H9 (cell line): ENCODE measurements at regions not wholly inside any gene's neighbourhood (a gene's known extent, or its start where the extent isn't known, plus 50 kb on each side); places are given as distances from the start of the nearest gene placed in this dataset.

Experiments used
- DNase-seq: peaks from one replicate; pipeline ENCODE4 v3.0.0-alpha.2; 2017
- H2AFZ ChIP-seq: one replicate; pipeline ENCODE4 v1.6.1; 2013; ENCODE audit warnings: mild to moderate bottlenecking, low read length, control low read depth, moderate library complexity
- H2AK5ac ChIP-seq: 2 replicates; pipeline ENCODE4 v1.6.1; 2013; ENCODE audit warnings: low read length, control low read depth, mixed read lengths; ENCODE audit not compliant: insufficient read length
- H2BK120ac ChIP-seq: one replicate; pipeline ENCODE4 v1.6.1; 2013; ENCODE audit warnings: low read depth, mild to moderate bottlenecking, low read length, control low read depth, inconsistent platforms; ENCODE audit not compliant: poor library complexity, severe bottlenecking
- H2BK12ac ChIP-seq: 2 replicates; pipeline ENCODE4 v1.6.1; 2013; ENCODE audit warnings: low read length, control low read depth, mixed read lengths, low read depth; ENCODE audit not compliant: insufficient read length
- H2BK15ac ChIP-seq: 2 replicates; pipeline ENCODE4 v1.6.1; 2013; ENCODE audit warnings: low read depth, low read length, control low read depth
- H2BK20ac ChIP-seq: one replicate; pipeline ENCODE4 v1.6.1; 2013; ENCODE audit warnings: low read depth, mild to moderate bottlenecking, low read length, control low read depth, inconsistent platforms; ENCODE audit not compliant: poor library complexity, severe bottlenecking
- H2BK5ac ChIP-seq: 2 replicates; pipeline ENCODE4 v1.6.1; 2013; ENCODE audit warnings: low read length, control low read depth, mixed read lengths; ENCODE audit not compliant: insufficient read length
- H3K14ac ChIP-seq: 2 replicates; pipeline ENCODE4 v1.6.1; 2013; ENCODE audit warnings: low read length, control low read depth; ENCODE audit not compliant: insufficient read depth
- H3K18ac ChIP-seq: 2 replicates; pipeline ENCODE4 v1.6.1; 2013; ENCODE audit warnings: low read depth, mild to moderate bottlenecking, mixed read lengths, low read length, control low read depth; ENCODE audit not compliant: insufficient read length
- H3K23ac ChIP-seq: 2 replicates; pipeline ENCODE4 v1.6.1; 2013; ENCODE audit warnings: low read length, control low read depth, mixed read lengths, low read depth; ENCODE audit not compliant: insufficient read length
- H3K23me2 ChIP-seq: 2 replicates; pipeline ENCODE4 v1.6.1; 2013; ENCODE audit warnings: low read depth, mild to moderate bottlenecking, mixed read lengths, low read length, control low read depth; ENCODE audit not compliant: insufficient read length, poor library complexity, severe bottlenecking
- H3K27ac ChIP-seq: 2 replicates; pipeline ENCODE4 v1.5.1; 2013; ENCODE audit warnings: low read length, control low read depth, mixed read lengths, low read depth; ENCODE audit not compliant: insufficient read length
- H3K27me3 ChIP-seq: 2 replicates; pipeline ENCODE4 v1.6.1; 2013; ENCODE audit warnings: low read length, control low read depth, inconsistent platforms; ENCODE audit not compliant: insufficient read depth
- H3K4ac ChIP-seq: 2 replicates; pipeline ENCODE4 v1.6.1; 2013; ENCODE audit warnings: low read depth, mild to moderate bottlenecking, control low read depth, inconsistent platforms, low read length, moderate library complexity
- H3K4me1 ChIP-seq: 2 replicates; pipeline ENCODE4 v1.6.1; 2013; ENCODE audit warnings: low read length, control low read depth, inconsistent platforms; ENCODE audit not compliant: insufficient read depth
- H3K4me2 ChIP-seq: 2 replicates; pipeline ENCODE4 v1.6.1; 2013; ENCODE audit warnings: low read length, control low read depth, mixed read lengths; ENCODE audit not compliant: insufficient read length, insufficient read depth
- H3K56ac ChIP-seq: 2 replicates; pipeline ENCODE4 v1.6.1; 2013; ENCODE audit warnings: low read depth, mild to moderate bottlenecking, mixed read lengths, low read length, control low read depth; ENCODE audit not compliant: insufficient read length
- H3K79me1 ChIP-seq: 2 replicates; pipeline ENCODE4 v1.6.1; 2013; ENCODE audit warnings: low read depth, mild to moderate bottlenecking, moderate library complexity, low read length, control low read depth, inconsistent platforms; ENCODE audit not compliant: insufficient read depth, poor library complexity, severe bottlenecking
- H3K79me2 ChIP-seq: 2 replicates; pipeline ENCODE4 v1.6.1; 2013; ENCODE audit warnings: low read length, control low read depth, inconsistent platforms; ENCODE audit not compliant: insufficient read depth
- H3K9ac ChIP-seq: 2 replicates; pipeline ENCODE4 v1.6.1; 2013; ENCODE audit warnings: low read length, control low read depth, mixed read lengths; ENCODE audit not compliant: insufficient read length; ENCODE audit errors: extremely low read depth
- H3K9me3 ChIP-seq: one replicate; pipeline ENCODE4 v1.6.1; 2013; ENCODE audit warnings: low read depth, low read length, inconsistent platforms; ENCODE audit not compliant: control insufficient read depth
- H3T11ph ChIP-seq: one replicate; pipeline ENCODE4 v1.6.1; 2013; ENCODE audit warnings: mild to moderate bottlenecking, low read length, control low read depth, inconsistent platforms
- H4K20me1 ChIP-seq: one replicate; pipeline ENCODE4 v1.6.1; 2013; ENCODE audit not compliant: control insufficient read depth, insufficient read length, insufficient read depth
- H4K5ac ChIP-seq: 2 replicates; pipeline ENCODE4 v1.6.1; 2013; ENCODE audit warnings: low read depth, mild to moderate bottlenecking, mixed read lengths, low read length, control low read depth; ENCODE audit not compliant: insufficient read length
- H4K8ac ChIP-seq: replicated peaks from 2 replicates; pipeline ENCODE4 v1.6.1; 2013; ENCODE audit warnings: low read length, control low read depth, mixed read lengths, low read depth; ENCODE audit not compliant: insufficient read length
- H4K91ac ChIP-seq: 2 replicates; pipeline ENCODE4 v1.6.1; 2013; ENCODE audit warnings: low read depth, mild to moderate bottlenecking, moderate library complexity, mixed read lengths, low read length, control low read depth; ENCODE audit not compliant: insufficient read length
- H3K27ac Mint-ChIP-seq, 3 experiments: 2 replicates in 2 of 3; 3 replicates in 1 of 3; pipeline ENCODE4 v1.8.0; 2020 to 2021; ENCODE audit warnings: mixed read lengths in 3 of 3, mild to moderate bottlenecking in 1 of 3, moderate library complexity in 1 of 3
- H3K27me3 Mint-ChIP-seq: 2 replicates; pipeline ENCODE4 v1.8.0; 2021; ENCODE audit warnings: low read depth, mild to moderate bottlenecking, moderate library complexity, mixed read lengths
- H3K36me3 Mint-ChIP-seq, 3 experiments: 2 replicates in 2 of 3; 3 replicates in 1 of 3; pipeline ENCODE4 v1.8.0; 2020 to 2021; ENCODE audit warnings: low read depth in 3 of 3, mixed read lengths in 3 of 3; ENCODE audit not compliant: insufficient read depth in 1 of 3
- H3K4me1 Mint-ChIP-seq, 2 experiments: 2 replicates each; pipeline ENCODE4 v1.8.0; 2020; ENCODE audit warnings: mixed read lengths in 2 of 2
- H3K4me3 Mint-ChIP-seq, 2 experiments: 2 replicates in 1 of 2; 3 replicates in 1 of 2; pipeline ENCODE4 v1.8.0; 2020 to 2021; ENCODE audit warnings: mild to moderate bottlenecking in 2 of 2, mixed read lengths in 2 of 2, moderate library complexity in 1 of 2
- H3K9me3 Mint-ChIP-seq, 2 experiments: 2 replicates in 1 of 2; 3 replicates in 1 of 2; pipeline ENCODE4 v1.8.0; 2020; ENCODE audit warnings: mild to moderate bottlenecking in 2 of 2, mixed read lengths in 2 of 2, moderate library complexity in 1 of 2
- CTCF ChIP-seq: fragments of 200-600 bp; sonication (generic); conservative IDR thresholded peaks from 3 replicates; pipeline ENCODE4 v1.8.0; 2021; ENCODE audit warnings: antibody characterized with exemption, mild to moderate bottlenecking
- WGBS: extraction: QIAGEN DNeasy Blood & Tissue Kit; methylation state at CpG from one replicate; pipeline ENCODE4 v1.1.7; 2013; ENCODE audit warnings: missing lambda C conversion rate, low lambda C conversion rate, mixed read lengths; ENCODE audit not compliant: insufficient read length; ENCODE audit errors: extremely low coverage; 5-methylcytosine and 5-hydroxymethylcytosine counted together

GRCh38 chr7:69464035-69464434 lies 134.2 kb upstream of the AUTS2 start:
- Histone ChIP-seq H2AFZ (no peak overlapping the region), H2AK5ac (no peak overlapping the region), H3K56ac (no peak overlapping the region), H3K27me3 (no peaks in the 10 kb centered on the region), H3K4me2 (no peak overlapping the region), H3K79me2 (no peaks in the 10 kb centered on the region), H2BK120ac (no peak overlapping the region), H3K18ac (no peak overlapping the region), H3K27ac (no peak overlapping the region), H3K23ac (no peak overlapping the region), H2BK12ac (no peak overlapping the region), H2BK20ac (no peak overlapping the region), H4K8ac (no peak overlapping the region), H3K4me1 (no peaks in the 10 kb centered on the region), H3K79me1 (no peaks in the 10 kb centered on the region), H3K9ac (no peak overlapping the region), H3T11ph (no peak overlapping the region), H3K23me2 (no peaks in the 10 kb centered on the region), H3K14ac (no peak overlapping the region), H2BK15ac (no peak overlapping the region), H2BK5ac (no peak overlapping the region), H4K91ac (no peak overlapping the region), H3K9me3 (peaks cover 6% of the 10 kb centered on the region), H4K5ac (no peak overlapping the region), H3K4ac (no peak overlapping the region), H4K20me1 (no peaks in the 10 kb centered on the region)
- H3K27me3 Mint-ChIP-seq, result peaks cover 7% of the 10 kb centered on the region
- 0 out of 4 replicates have a peak, but pooled peaks cover 0 to 3% of the 10 kb centered on the region in 2 experiments for H3K4me1 Mint-ChIP-seq
- DNase-seq, result no peak
- H3K4me3 Mint-ChIP-seq, result no peak overlapping the region
- H3K9me3 Mint-ChIP-seq, result peaks cover 26 to 28% of the 10 kb centered on the region in 2 experiments
- no peak overlapping the region for H3K27ac Mint-ChIP-seq
- H3K36me3 Mint-ChIP-seq, result peaks cover 9 to 17% (median 12%) of the 10 kb centered on the region in 3 experiments; a peak in 5 of 7 replicates
- no peak for TF ChIP-seq CTCF
- no CpG with 5 or more reads among the region's 3 CpGs for WGBS
